Iris pigment epithelial cell (primary cell): ENCODE measurements at regions not wholly inside any gene's neighbourhood (a gene's known extent, or its start where the extent isn't known, plus 50 kb on each side); places are given as distances from the start of the nearest gene placed in this dataset.
"Not testable (repeated sequence)": the region's sequence is repeated elsewhere in the genome, so short reads cannot be mapped to it uniquely, and the experiment has no call there.

ENCODE experiments used
- DNase-seq: peaks from one replicate; pipeline ENCODE4 v3.0.0-alpha.2; 2011; ENCODE audit warnings: low read depth

DNA sequence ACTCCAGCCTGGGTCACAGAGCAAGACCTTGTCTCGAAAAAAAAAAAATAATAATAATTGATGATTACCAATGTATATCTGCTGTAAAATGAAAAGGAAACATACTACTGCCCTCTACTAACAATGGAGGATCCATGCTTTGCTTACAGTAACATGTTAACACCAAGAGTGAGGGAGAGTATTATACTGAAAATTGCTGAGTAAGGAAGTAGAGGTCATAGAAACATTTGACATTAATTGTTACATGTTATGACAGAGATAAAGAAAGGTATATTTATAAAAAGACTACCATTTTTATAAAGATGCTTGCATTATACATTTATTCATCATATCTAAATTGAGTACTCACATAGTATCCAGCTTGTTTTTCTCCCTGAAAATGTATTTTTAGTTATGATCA, 1989.8 kb upstream of the TENM3 start:
- no peak for DNase-seq

DNA sequence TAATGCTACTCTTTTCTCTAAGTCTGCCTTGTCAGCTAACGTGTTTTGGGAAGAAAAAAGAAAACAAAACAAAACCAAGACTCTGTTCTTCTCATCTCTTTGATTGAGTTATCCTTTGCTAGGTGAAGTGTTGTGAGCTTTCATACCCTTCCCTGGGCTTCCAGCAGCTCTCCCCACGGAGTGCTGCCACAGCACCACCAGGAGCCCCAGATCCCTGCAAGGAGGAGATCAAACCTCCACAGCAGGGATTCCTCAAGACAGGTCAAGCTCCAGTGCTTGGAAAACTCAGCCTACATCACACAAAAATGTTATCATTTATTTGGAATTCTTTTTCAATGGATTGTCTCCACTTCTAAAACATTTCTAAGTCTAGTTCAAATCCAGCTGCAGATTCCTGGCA, 1981.9 kb upstream of the TENM3 start:
- no peak for DNase-seq

DNA sequence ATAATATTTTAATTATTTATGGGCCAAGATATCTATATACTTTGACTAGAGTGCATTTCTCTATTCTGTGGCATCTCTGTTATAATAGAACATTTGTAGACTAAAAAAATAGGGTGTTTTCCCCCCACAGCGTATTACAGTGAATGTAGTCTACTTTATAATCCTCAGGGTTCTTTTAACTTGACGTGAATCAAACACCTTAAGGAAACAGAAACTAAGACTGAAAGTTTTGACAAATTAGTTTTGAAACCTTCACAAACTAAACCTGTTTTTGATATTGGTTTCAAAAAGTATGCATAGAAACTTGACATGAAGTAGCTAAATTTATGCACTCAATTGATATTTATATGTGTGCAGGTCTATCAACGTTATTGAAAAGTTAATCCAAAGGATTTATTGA, 1963.1 kb upstream of the TENM3 start:
- DNase-seq: no peak

DNA sequence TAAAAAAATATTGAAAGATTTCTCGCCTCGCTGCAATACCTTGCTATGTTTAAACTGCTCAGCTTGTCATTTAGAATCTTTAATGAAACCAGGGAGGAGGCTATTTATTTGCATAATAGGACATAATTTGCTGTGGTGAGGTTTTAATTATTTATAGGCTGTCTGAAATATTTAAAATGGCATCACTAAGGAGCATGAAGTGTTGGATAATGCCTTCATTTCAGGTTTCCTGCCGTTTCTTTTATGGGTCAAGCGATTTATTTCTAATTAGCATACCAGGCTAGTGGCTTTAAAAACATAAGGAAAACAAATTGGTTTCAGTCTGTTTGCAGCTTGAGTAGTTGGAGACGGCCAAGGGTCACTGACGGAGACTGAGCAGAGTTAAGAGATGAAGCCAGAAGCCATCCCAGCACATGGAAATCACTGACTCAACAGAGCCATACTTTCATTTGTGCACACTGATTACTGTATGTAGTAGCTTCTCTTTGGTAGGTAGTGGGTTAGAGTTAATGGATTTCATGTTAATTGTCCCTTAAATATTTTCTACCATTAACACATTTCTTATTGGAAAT, 1962.4 kb upstream of the TENM3 start:
- no peak for DNase-seq

DNA sequence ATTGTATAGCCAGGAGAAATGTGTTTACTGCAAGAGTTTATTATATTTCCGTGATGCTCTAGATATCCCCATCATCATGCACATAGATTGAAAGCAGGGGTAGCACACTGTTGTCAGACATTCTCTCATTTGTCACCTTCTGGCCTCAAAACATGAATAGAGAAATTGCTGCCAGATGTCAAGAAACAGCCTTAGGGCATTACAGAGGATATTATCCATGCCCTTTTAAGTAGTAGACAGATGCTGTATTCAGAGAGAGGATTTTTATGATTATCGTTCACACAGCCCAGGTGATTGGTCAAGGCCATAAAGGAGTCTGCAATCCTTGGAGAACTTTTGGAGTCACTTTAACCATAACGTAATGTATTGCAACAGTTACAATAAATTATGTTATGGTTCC, 1961.5 kb upstream of the TENM3 start:
- no peak for DNase-seq

DNA sequence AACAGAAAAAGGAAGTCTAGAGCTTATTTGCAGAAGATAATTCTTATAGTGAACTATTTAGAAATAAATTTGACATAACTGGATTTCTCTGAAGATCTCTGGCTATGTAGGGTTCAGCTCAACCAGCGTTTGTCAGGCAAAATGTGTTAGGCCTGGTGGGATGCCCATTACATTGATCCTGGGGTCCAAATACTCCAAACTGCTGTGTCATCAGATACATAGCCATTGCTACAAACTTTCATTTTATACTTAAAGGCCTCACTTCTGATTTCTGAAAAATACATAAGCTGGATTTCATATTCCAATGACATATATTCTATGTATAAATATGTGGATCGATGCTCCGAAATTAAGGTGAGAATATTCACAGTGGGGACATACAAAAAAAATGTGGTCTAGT, 1958.9 kb upstream of the TENM3 start:
- DNase-seq: no peak

DNA sequence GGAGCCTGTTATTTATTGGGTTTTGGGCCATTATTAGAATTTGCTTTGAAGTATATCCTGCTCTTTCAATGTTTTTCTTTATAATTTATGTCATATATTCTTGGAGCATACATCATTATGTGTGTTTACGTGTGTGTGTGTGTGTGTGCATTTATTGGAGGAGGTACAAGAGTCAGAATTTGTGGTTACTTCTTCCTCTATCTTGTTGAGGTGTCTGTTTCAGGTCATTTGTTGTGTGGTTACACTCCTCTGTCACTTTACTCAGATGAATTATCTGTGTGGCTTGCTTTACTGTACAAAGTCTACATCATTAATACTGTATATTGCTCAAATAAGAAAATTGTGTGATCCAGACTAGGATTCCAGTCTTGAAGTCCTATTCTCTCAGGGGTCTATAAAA, 1957.4 kb upstream of the TENM3 start:
- no peak for DNase-seq

DNA sequence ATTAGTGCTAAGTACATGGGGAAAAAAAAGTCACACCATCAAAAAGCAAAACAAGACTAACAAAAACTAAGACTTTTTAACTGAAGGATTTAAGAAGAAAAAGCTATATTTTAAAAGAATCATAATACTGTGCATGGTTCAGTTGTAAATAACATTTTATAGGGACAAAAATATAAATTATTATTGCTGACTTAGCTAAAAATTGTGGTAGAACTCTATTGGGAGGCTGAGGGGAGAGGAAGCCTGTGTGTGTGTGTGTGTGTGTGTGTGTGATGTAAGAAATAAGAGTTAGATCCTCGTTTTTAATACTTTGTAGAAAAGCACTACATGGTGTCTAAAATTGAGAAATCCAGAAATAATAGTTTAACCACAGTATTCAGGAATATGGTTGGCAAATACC, 1950.9 kb upstream of the TENM3 start:
- DNase-seq: no peak

DNA sequence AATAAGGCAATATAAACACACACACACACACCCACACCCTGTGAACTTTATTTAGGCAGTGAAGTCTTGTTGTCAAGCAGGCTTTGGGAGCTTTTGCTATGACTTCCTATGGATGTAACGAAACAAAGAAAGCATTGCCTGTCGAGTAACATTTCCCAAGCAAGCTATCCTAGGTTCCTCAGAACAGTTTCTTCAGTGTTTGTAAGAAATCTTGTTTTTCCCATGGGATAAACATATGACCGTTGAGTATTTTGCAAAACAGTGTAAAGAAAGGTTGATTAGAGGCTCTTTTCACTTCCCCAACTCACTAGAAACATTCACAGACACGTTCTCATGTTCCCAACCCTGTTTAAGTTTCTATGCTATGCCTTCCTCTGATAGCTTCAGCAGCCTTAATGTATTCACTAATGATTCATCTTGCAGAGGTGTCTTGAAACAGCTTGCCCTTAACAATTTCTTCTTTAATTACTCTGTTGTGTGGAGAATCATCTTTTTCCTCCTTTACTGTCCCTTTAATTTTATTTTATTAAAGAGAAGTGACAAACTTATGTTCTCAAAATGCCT, 1947.1 kb upstream of the TENM3 start:
- DNase-seq: no peak

DNA sequence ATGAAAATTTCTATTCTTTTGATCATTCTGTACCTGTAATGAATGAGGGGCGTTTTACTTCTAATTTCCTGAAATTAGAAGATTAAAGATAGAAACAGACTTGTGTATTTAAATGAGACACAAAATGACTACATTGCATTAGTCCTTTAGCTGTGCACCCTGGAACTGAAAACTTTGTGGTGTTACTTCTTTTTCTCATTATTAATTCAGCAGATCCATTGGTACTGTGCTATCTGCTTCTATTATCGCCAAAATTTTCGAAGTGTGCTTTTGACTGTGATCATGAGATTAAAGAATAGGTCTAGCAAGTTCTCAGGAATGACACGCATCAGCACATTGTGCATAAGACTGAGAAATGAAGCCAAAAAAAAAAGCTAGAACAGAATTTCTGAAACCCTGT, 1938.9 kb upstream of the TENM3 start:
- DNase-seq: no peak

DNA sequence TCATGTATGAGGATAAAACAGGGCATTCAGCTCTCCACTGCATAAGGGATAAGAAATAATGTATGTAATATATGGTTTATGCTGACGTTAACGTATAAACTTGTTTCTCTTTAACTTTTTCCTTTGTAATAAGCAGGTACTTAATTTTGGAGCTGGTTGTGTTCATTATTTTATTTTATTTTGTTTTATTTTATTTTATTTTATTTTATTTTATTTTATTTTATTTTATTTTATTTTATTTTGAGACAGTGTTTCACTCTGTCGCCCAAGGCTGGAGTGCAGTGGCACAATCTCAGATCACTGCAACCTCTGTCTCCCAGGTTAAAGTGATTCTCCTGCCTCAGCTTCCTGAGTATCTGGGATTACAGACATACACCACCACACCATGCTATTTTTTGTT, 1932.6 kb upstream of the TENM3 start:
- DNase-seq: no peak

DNA sequence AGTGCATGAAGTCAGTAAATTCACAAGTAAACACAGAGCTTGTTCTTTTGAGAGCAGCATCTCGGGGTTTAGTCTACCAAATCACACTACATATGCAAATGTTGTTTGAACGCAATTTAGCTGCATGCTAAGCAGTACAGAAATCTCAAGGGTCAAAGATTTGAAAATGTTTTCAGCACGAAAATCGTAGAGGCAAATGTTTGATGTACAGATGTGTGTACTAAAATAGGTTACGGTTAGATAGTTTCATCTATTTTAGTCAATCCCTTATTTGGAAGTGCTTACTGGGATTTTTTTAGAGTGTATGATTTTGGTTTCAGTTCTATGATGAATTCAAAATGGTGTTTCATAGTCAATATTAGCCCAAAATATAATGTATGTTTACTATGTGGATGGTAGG, 1928.2 kb upstream of the TENM3 start:
- no peak for DNase-seq

DNA sequence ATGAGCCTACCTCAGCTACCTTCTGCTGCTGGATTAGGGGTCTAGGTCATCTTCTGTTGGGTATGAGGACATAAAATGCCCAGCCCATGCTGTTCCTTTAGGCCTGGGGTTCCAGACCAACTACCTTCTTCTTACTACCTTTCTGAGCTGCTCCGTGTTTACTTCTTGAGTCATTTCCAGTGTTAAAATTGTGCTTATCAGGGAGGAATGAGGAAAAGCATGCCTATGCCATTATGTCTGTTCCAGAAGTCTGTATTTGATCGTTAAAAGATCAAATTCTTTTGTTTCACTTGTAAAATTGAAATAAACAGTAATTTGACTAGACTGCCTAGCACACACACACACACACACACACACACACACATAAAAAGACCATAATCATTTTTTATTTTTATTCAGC, 1912.7 kb upstream of the TENM3 start:
- peak; percentile 6 for DNase-seq

DNA sequence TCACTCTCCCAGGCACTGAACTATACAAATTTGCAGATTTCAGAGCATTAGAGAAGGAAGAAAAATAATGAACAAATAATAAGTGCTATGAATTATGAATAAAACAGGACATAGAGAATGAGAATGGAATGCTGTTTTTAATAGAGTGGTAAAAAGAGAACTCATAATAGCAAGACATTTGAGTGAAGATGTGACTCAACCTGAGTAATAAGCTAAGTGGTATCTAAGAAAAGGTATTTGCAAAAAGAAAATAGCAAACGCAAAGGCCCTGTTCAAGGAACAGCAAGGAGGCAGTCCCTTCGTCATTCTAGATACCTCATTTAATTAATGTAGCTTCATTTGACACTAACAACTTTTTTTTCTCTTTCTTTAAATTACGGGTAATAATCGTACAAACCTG, 1910.0 kb upstream of the TENM3 start:
- no peak for DNase-seq

DNA sequence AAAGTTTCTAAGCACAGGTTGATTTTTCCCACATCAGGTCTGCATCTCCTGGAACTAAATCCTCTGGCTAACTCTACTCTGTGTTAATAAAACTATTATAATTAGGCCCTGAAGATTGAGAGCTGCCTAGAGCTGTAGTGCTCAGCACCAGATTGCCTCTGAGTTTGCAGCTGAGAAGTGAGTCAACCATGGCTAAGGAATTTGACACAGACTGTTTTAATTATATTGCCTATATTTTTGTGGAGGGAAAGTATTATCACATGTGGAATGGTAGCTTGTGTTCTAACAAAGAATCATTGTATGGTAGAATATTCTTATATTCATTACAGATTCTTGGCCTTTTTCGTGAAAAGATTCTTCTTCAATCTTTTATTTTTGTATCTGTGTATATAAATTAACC, 1907.6 kb upstream of the TENM3 start:
- no peak for DNase-seq

DNA sequence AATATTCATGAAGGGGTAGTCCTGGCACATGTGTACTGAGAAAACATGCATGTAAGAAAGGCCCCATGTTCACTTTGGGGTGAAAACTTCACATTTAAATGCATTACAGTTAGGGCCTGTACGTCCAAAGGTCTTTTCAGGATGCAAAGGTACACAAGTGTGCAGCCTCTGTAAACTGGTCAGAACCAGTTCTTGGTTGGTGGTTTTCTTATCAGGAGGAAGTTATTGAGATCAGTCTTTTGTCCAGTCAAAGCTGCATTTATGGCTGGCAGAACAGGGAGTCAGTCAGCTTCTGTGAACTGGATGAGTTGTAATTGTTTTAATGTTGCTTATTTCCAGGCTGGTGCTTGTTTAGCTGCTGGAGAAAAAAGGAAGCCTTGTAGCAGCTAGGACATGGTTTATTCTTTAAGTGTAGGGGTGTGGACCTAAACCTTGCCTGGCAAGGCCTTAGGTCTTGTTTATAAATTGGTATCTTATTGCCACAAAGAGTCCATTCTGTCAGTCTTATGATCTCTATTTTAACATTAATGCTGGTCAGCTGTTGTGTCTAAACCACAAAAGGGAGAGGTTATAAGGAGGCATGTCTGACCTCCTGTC, 1906.6 kb upstream of the TENM3 start:
- no peak for DNase-seq

DNA sequence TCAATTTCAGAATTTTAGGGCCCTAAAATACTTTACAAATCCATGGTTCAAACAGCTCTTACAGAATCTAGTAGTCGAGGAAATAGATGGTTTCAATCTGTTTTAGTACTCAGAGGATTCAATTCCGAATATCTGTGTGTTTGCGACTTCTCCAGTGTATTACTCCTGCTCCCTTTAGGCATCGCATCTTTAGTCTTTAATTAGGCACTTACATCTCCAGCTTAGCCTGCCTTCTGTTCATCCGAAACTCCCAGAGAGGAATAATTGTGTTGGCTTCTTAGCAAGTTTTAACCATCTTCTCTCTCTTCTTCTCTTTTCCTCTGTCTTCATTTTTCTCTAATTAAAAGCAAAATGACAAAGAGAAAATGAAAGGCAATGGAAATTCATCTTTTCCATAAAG, 1901.3 kb upstream of the TENM3 start:
- no peak for DNase-seq

DNA sequence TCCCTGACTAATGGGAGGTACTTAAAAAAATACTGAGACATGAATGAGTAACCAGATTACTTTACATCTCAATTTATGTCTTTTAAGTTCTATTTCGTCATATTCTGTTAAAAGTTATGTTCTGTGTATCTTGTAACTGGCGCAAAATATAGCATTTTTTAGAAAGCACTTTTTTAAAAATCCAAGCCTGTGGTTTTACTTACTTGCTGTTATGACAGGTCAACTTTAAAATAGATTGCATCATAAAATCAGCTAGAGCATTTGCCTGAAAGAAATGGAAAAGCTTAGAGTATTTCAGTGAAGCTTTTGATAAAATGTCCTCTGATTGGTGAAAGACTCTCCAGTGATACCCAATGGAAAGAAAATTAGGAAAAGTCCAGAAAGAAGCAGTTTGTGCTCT, 1892.3 kb upstream of the TENM3 start:
- DNase-seq: no peak

DNA sequence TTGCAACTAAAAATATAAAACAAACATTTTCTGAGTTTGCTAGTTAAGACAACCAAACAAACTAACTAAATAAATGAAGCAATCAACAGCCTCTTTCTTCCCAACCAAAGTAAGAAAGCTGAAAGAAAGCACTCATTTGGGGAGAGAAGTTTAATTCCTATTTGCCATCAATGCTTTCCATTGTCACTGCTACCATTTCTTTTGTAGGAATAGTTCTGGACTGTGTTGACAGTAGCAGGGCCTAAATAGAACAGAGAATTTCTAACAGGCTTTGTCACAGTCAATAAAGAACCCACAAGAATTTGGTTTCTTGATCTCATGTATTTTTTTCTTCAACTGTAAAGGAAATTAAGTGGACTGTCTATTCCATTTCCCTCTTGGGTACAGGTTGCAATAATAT, 1886.4 kb upstream of the TENM3 start:
- no peak for DNase-seq

DNA sequence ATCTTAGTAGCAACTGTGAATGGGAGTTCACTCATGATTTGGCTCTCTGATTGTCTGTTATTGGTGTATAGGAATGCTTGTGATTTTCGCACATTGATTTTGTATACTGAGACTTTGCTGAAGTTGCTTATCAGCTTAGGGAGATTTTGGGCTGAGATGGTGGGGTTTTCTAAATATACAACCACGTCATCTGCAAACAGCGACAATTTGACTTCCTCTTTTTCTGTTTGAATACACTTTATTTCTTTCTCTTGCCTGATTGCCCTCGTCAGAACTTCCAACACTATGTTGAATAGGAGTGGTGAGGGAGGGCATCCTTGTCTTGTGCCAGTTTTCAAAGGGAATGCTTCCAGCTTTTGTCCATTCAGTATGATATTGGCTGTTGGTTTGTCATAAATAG, 1883.1 kb upstream of the TENM3 start:
- DNase-seq: not testable (repeated sequence)

DNA sequence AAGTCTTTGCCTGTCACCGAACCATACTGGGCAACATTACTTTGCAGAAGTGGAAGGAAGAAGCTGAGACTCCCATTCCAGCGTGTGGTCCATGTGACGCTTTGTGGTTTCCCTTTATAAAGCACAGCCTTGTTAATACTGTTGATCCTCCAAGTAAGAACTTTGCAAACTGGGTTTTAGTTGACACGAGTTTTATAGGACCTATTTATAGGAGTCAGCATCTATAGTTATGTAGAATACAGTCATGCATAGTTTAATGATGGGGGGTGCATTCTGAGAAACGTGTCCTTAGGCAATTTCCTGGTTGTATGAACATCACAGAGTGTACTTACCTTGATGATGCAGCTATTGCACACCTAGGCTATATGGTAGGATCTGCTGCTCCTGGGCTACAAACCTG, 1879.4 kb upstream of the TENM3 start:
- DNase-seq: no peak

DNA sequence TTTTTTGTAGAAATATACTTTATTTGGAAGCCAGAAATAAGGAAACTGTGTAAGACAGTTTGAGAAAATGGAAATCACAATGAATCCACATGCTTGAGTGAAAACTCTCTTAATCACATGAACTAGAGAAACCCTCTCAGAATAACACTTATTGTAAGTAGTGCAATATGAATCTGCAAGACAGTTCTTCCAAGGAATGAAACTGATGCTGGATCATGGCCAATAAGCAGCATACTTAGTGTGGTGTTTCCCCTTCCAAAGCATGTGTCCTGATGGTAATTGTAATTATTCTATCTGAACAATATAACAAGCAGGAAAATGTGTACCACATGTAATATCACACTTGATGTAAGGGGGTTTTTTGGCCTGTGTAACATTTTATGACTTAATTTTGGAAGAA, 1870.5 kb upstream of the TENM3 start:
- peak; percentile 0 for DNase-seq

DNA sequence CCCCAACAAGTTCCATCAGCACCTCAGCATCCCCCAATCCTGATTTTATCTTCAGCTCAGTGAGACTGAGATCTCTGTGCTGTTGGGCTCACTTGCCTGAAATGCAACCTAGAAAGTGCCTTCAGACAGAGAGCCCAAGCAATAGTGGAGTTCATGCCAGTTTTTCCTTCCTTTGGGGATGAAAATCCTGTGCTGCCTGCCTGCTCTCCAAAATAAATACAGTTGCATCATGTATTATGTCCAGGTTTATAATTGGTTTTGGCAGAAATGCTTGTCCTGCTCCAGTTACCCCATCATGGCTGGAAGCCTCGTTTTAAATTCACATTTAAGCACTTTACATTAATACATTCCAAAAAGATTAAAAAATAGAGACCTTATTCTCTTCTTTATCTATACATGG, 1865.5 kb upstream of the TENM3 start:
- DNase-seq: no peak

DNA sequence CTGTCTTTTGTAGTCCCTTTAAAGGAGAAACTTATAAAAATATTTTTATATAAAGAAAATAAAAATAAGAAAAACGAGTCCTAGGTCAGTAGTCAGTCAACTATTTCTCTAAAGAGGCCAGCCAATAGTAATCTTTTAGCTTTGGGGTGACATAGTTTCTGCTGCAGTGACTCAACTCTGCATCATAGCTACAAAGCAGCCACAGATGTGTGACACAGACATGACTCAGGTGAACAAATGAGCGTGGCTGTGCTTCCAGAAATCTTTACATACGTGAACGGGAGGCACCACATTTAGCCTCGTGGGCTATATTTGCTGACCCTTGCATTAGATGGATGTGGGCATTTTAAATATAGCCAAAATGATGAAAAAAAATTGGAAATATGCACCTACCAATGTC, 1862.5 kb upstream of the TENM3 start:
- DNase-seq: peak; percentile 26
